Chondrocyte (in vitro differentiated cells): ENCODE measurements at regions not wholly inside any gene's neighbourhood (a gene's known extent, or its start where the extent isn't known, plus 50 kb on each side); places are given as distances from the start of the nearest gene placed in this dataset.

Experiments used
- DNase-seq: peaks from one replicate; pipeline ENCODE4 v3.0.0; 2021; ENCODE audit warnings: mixed read lengths, low spot score
- H3K27ac Mint-ChIP-seq: one replicate; pipeline ENCODE4 v1.8.0; 2021; ENCODE audit warnings: mild to moderate bottlenecking, moderate library complexity, mixed read lengths; ENCODE audit not compliant: unreplicated experiment
- H3K27me3 Mint-ChIP-seq: 2 replicates; pipeline ENCODE4 v1.8.0; 2021; ENCODE audit warnings: low read depth, mixed read lengths
- H3K36me3 Mint-ChIP-seq: 2 replicates; pipeline ENCODE4 v1.8.0; 2021; ENCODE audit warnings: low read depth, mixed read lengths
- H3K4me1 Mint-ChIP-seq: 2 replicates; pipeline ENCODE4 v1.8.0; 2021; ENCODE audit warnings: low read depth, mild to moderate bottlenecking, mixed read lengths
- H3K4me3 Mint-ChIP-seq: one replicate; pipeline ENCODE4 v1.8.0; 2021; ENCODE audit warnings: mild to moderate bottlenecking, moderate library complexity, mixed read lengths; ENCODE audit not compliant: unreplicated experiment
- H3K9me3 Mint-ChIP-seq: 2 replicates; pipeline ENCODE4 v1.8.0; 2021; ENCODE audit warnings: low read depth, mixed read lengths
- CTCF ChIP-seq: fragments of 200-600 bp; sonication (generic); IDR thresholded peaks from 2 replicates; pipeline ENCODE4 v1.5.0; 2021; ENCODE audit warnings: antibody characterized with exemption, mild to moderate bottlenecking, moderate library complexity

DNA sequence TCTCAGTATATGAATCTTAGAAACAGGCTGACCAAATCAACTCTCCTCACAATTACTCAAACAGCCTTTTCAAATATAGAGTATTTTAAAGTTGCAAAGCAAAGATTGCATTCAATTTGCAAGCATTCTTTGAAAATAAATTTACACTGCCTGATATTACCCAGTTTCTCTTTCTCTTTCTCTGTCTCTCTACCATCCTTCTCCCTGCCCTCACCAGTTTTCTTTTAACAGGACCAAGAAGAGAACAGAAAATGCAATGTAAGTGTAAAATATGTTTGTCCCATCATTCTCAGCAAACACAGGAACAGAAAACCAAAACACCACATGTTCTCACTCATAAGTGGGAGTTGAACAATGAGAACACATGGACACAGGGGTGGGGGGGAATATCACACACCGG, 520.3 kb upstream of the USP15 start:
- no peak for TF ChIP-seq CTCF
- Mint-ChIP-seq H3K27ac (no peak overlapping the region), H3K27me3 (peaks cover 3% of the 10 kb centered on the region), H3K9me3 (peaks cover 2% of the 10 kb centered on the region), H3K4me1 (no peaks in the 10 kb centered on the region), H3K36me3 (no peaks in the 10 kb centered on the region), H3K4me3 (no peak overlapping the region)
- DNase-seq = no peak

GRCh38 chr12:61750604-61751003, 509.6 kb upstream of the USP15 start:
- Mint-ChIP-seq H3K9me3 (no peaks in the 10 kb centered on the region), H3K36me3 (no peaks in the 10 kb centered on the region), H3K4me1 (no peaks in the 10 kb centered on the region), H3K27ac (no peak overlapping the region), H3K27me3 (no peaks in the 10 kb centered on the region), H3K4me3 (no peak overlapping the region)
- no peak for TF ChIP-seq CTCF
- no peak for DNase-seq

- Mint-ChIP-seq H3K4me3 (no peak overlapping the region), H3K9me3 (no peaks in the 10 kb centered on the region), H3K27ac (no peak overlapping the region), H3K36me3 (no peaks in the 10 kb centered on the region), H3K4me1 (no peaks in the 10 kb centered on the region), H3K27me3 (no peaks in the 10 kb centered on the region)
- no peak for TF ChIP-seq CTCF
- no peak for DNase-seq
Measured at GRCh38 chr12:61754214-61754613, 506.0 kb upstream of the USP15 start.

DNA sequence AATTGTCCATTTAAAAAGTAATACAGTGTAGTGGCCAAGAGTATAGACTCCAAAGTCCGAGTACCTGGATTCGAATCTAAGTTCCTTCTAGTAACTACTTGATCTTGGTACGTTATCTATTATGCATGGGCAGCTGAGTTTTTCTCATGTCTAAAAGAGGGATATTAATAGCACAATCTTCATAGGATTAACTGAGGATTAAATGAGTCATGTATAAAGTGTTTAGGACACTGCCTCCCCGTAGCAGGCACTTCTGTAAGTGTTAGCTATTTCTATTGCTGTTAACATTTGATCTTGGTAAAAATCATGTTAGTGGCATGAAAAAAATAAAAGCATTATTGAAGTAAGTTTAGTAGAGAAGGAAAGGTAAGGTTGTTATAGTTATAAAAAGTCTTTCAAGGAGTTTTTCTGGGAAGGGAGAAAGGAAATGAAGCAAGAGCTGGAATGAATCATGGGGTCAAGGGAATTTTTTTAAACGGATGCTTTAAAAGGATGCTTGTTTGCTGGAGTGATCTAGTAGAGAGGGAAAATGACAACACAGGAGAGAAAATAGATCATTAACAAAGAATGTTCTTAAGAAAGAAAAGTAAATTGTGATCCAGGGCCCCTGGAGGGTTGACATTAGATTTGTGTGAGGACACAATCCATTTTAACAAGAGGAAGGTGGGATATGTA, 502.2 kb upstream of the USP15 start:
- no peaks in the 10 kb centered on the region for H3K9me3 Mint-ChIP-seq
- H3K27me3 Mint-ChIP-seq = no peaks in the 10 kb centered on the region
- no peaks in the 10 kb centered on the region for H3K4me1 Mint-ChIP-seq
- no peak overlapping the region for H3K27ac Mint-ChIP-seq
- no peaks in the 10 kb centered on the region for H3K36me3 Mint-ChIP-seq
- no peak for DNase-seq
- no peak for TF ChIP-seq CTCF
- H3K4me3 Mint-ChIP-seq = no peak overlapping the region

- no peaks in the 10 kb centered on the region for H3K9me3 Mint-ChIP-seq
- DNase-seq = no peak
- TF ChIP-seq CTCF = no peak
- peaks cover 1% of the 10 kb centered on the region for H3K27me3 Mint-ChIP-seq
- no peak overlapping the region for H3K27ac Mint-ChIP-seq
- no peak overlapping the region for H3K4me3 Mint-ChIP-seq
- no peaks in the 10 kb centered on the region for H3K36me3 Mint-ChIP-seq
- no peaks in the 10 kb centered on the region for H3K4me1 Mint-ChIP-seq
Measured at GRCh38 chr12:61758661-61759060, 501.5 kb upstream of the USP15 start.
